Neural crest cell (in vitro differentiated cells): ENCODE measurements at regions not wholly inside any gene's neighbourhood (a gene's known extent, or its start where the extent isn't known, plus 50 kb on each side); places are given as distances from the start of the nearest gene placed in this dataset.

ENCODE experiments used
- DNase-seq: peaks from one replicate; pipeline ENCODE4 v3.0.0; 2021; ENCODE audit warnings: low read depth, mixed read lengths, low spot score
- H3K27ac Mint-ChIP-seq: one replicate; pipeline ENCODE4 v1.8.0; 2021; ENCODE audit warnings: mild to moderate bottlenecking, mixed read lengths; ENCODE audit not compliant: unreplicated experiment
- H3K27me3 Mint-ChIP-seq: 2 replicates; pipeline ENCODE4 v1.8.0; 2021; ENCODE audit warnings: low read depth, mild to moderate bottlenecking, mixed read lengths
- H3K36me3 Mint-ChIP-seq: 2 replicates; pipeline ENCODE4 v1.8.0; 2021; ENCODE audit warnings: low read depth, mild to moderate bottlenecking, mixed read lengths
- H3K4me1 Mint-ChIP-seq: 2 replicates; pipeline ENCODE4 v1.8.0; 2021; ENCODE audit warnings: mixed read lengths
- H3K4me3 Mint-ChIP-seq: one replicate; pipeline ENCODE4 v1.8.0; 2021; ENCODE audit warnings: mild to moderate bottlenecking, mixed read lengths
- H3K9me3 Mint-ChIP-seq: 2 replicates; pipeline ENCODE4 v1.8.0; 2021; ENCODE audit warnings: mixed read lengths
- TF ChIP-seq, protein P1 (sequence below): fragments of 200-600 bp; sonication (generic); conservative IDR thresholded peaks from 2 replicates; pipeline ENCODE4 v1.5.0; 2021; ENCODE audit warnings: antibody characterized with exemption, mild to moderate bottlenecking

DNA sequence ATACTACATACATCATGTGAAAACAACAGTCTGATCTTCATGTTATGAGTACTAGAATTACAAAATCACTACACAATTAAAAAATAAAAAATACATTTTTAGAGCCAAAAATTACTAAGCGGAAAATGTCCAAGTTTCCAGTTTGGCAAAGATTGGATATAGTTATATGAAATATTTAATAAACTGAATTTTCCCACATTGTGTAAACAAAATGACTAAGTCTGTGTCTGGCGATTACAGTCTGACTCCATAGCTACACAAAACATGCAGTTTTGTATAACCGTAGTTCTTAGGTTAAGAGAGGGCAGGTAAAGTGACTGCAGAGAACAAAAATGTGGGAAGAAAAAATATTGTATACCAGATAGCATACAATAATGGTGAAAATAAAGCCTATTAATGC lies 59.2 kb upstream of the TMEM47 start:
- Mint-ChIP-seq H3K36me3 (no peaks in the 10 kb centered on the region), H3K4me1 (peaks cover 23% of the 10 kb centered on the region), H3K27ac (no peak overlapping the region), H3K4me3 (no peak overlapping the region), H3K27me3 (no peaks in the 10 kb centered on the region), H3K9me3 (no peaks in the 10 kb centered on the region)
- no peak for DNase-seq
- TF ChIP-seq, protein P1, sequence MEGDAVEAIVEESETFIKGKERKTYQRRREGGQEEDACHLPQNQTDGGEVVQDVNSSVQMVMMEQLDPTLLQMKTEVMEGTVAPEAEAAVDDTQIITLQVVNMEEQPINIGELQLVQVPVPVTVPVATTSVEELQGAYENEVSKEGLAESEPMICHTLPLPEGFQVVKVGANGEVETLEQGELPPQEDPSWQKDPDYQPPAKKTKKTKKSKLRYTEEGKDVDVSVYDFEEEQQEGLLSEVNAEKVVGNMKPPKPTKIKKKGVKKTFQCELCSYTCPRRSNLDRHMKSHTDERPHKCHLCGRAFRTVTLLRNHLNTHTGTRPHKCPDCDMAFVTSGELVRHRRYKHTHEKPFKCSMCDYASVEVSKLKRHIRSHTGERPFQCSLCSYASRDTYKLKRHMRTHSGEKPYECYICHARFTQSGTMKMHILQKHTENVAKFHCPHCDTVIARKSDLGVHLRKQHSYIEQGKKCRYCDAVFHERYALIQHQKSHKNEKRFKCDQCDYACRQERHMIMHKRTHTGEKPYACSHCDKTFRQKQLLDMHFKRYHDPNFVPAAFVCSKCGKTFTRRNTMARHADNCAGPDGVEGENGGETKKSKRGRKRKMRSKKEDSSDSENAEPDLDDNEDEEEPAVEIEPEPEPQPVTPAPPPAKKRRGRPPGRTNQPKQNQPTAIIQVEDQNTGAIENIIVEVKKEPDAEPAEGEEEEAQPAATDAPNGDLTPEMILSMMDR = no peak

DNA sequence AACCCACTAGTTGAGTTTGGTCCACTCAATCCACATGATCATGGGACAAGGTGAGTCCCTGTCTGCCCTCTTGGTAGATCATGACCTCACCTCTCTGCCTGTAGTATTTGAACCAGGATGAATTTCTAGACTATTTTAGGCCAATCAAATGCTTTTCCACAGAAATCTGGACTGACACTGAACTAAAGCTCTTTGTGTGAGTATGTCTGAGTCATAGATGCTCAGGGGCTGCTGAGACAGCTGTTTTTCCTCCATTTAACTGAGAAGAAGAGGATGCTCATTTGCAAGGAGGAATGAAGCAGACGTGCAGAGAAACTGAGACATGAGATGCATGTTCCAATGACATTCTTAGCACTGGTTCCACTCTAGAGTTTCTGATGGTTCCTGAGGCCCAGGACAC lies 77.3 kb upstream of the TMEM47 start:
- Mint-ChIP-seq H3K36me3 (no peaks in the 10 kb centered on the region), H3K27me3 (no peaks in the 10 kb centered on the region), H3K27ac (no peak overlapping the region), H3K9me3 (peaks cover 4% of the 10 kb centered on the region), H3K4me3 (no peak overlapping the region), H3K4me1 (no peaks in the 10 kb centered on the region)
- no peak for DNase-seq
- TF ChIP-seq, protein P1 = no peak

GRCh38 chrX:34744521-34744920 lies 87.4 kb upstream of the TMEM47 start:
- Mint-ChIP-seq H3K36me3 (peaks cover 2% of the 10 kb centered on the region), H3K4me3 (no peak overlapping the region), H3K4me1 (peaks cover under 1% of the 10 kb centered on the region), H3K27me3 (no peaks in the 10 kb centered on the region), H3K27ac (no peak overlapping the region), H3K9me3 (peaks cover 11% of the 10 kb centered on the region)
- TF ChIP-seq, protein P1 = no peak
- DNase-seq = no peak

- Mint-ChIP-seq H3K4me1 (peaks cover 16% of the 10 kb centered on the region), H3K27me3 (no peaks in the 10 kb centered on the region), H3K9me3 (peaks cover 11% of the 10 kb centered on the region), H3K36me3 (peaks cover 6% of the 10 kb centered on the region), H3K27ac (peak overlapping the region; percentile 76), H3K4me3 (peak overlapping the region; percentile 20)
- no peak for DNase-seq
- TF ChIP-seq, protein P1 = no peak
These were observed 92.8 kb upstream of the TMEM47 start for GRCh38 chrX:34749896-34750295.

DNA sequence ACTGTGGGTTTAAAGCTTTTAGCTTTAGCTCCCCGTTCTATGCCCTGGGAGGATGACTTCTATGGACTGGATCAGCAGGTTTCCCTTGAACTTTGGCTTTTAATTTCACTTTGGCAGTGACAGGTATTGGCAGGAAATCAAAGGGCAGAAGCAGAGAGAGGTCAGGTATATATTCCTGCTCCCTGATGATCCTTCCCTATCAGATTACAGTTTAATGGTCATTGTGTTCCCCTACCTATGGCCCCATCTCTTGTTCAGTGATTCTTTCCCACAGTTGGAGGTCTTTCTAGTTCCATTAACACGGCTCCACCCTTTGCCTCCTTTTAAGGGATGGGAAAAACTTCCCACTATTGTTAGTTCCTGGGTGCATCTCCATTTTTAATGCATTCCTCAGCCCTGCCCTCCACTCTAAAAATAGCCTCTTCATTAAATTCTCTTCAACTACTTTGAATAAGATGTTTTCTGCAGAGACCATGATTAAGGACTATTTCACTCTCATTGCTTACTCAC lies 107.8 kb upstream of the TMEM47 start:
- peaks cover 3% of the 10 kb centered on the region for H3K9me3 Mint-ChIP-seq
- TF ChIP-seq, protein P1 = no peak
- peaks cover 30% of the 10 kb centered on the region for H3K4me1 Mint-ChIP-seq
- H3K36me3 Mint-ChIP-seq = no peaks in the 10 kb centered on the region
- DNase-seq = no peak
- no peak overlapping the region for H3K27ac Mint-ChIP-seq
- no peaks in the 10 kb centered on the region for H3K27me3 Mint-ChIP-seq
- H3K4me3 Mint-ChIP-seq = no peak overlapping the region

GRCh38 chrX:34768290-34768689 lies 111.2 kb upstream of the TMEM47 start:
- Mint-ChIP-seq H3K4me1 (peaks cover 21% of the 10 kb centered on the region), H3K9me3 (peaks cover 3% of the 10 kb centered on the region), H3K27ac (no peak overlapping the region), H3K27me3 (no peaks in the 10 kb centered on the region), H3K4me3 (no peak overlapping the region), H3K36me3 (no peaks in the 10 kb centered on the region)
- TF ChIP-seq, protein P1 = no peak
- no peak for DNase-seq
